ENCODE measurements at regions not wholly inside any gene's neighbourhood (a gene's known extent, or its start where the extent isn't known, plus 50 kb on each side); places are given as distances from the start of the nearest gene placed in this dataset.

GRCh38 chr9:73459817-73460216 is 308.2 kb downstream of the ANXA1 start:
- no peak for DNase-seq (ENCODE audit: low read depth, low spot score)

GRCh38 chr9:73468716-73469115 is 317.1 kb downstream of the ANXA1 start:
- DNase-seq (ENCODE audit: low read depth, low spot score) = no peak

- DNase-seq (ENCODE audit: low read depth, low spot score) = peak; percentile 56
Observed at GRCh38 chr9:73470766-73471165, 319.1 kb downstream of the ANXA1 start.

- no peak for DNase-seq (ENCODE audit: low read depth, low spot score)
Observed at GRCh38 chr9:73474002-73474600, 322.4 kb downstream of the ANXA1 start.

- DNase-seq (ENCODE audit: low read depth, low spot score) = no peak
Observed at GRCh38 chr9:73474625-73475024, 323.0 kb downstream of the ANXA1 start.

GRCh38 chr9:73494894-73495293 is 343.2 kb downstream of the ANXA1 start:
- no peak for DNase-seq (ENCODE audit: low read depth, low spot score)

- no peak for DNase-seq (ENCODE audit: low read depth, low spot score)
Observed at GRCh38 chr9:73497796-73498195, 346.1 kb downstream of the ANXA1 start.

- no peak for DNase-seq (ENCODE audit: low read depth, low spot score)
Observed at GRCh38 chr9:73515216-73515615, 363.6 kb downstream of the ANXA1 start.

- no peak for DNase-seq (ENCODE audit: low read depth, low spot score)
Observed at GRCh38 chr9:73523391-73523790, 371.7 kb downstream of the ANXA1 start.

GRCh38 chr9:73525350-73525749 is 373.7 kb downstream of the ANXA1 start:
- DNase-seq (ENCODE audit: low read depth, low spot score) = no peak

GRCh38 chr9:73527521-73527920 is 375.9 kb downstream of the ANXA1 start:
- no peak for DNase-seq (ENCODE audit: low read depth, low spot score)

- no peak for DNase-seq (ENCODE audit: low read depth, low spot score)
Observed at GRCh38 chr9:73528926-73529325, 377.3 kb downstream of the ANXA1 start.

- no peak for DNase-seq (ENCODE audit: low read depth, low spot score)
Observed at GRCh38 chr9:73529666-73530065, 378.0 kb downstream of the ANXA1 start.

GRCh38 chr9:73531051-73531532 is 379.4 kb downstream of the ANXA1 start:
- DNase-seq (ENCODE audit: low read depth, low spot score) = no peak

GRCh38 chr9:73531658-73532057 is 380.0 kb downstream of the ANXA1 start:
- DNase-seq (ENCODE audit: low read depth, low spot score) = no peak

GRCh38 chr9:73532985-73533384 is 381.3 kb downstream of the ANXA1 start:
- no peak for DNase-seq (ENCODE audit: low read depth, low spot score)

GRCh38 chr9:73536403-73536802 is 384.7 kb downstream of the ANXA1 start:
- no peak for DNase-seq (ENCODE audit: low read depth, low spot score)

- no peak for DNase-seq (ENCODE audit: low read depth, low spot score)
Observed at GRCh38 chr9:73537561-73537960, 385.9 kb downstream of the ANXA1 start.

- DNase-seq (ENCODE audit: low read depth, low spot score) = no peak
Observed at GRCh38 chr9:73539881-73540390, 388.3 kb downstream of the ANXA1 start.

GRCh38 chr9:73541923-73542322 is 390.3 kb downstream of the ANXA1 start:
- DNase-seq (ENCODE audit: low read depth, low spot score) = no peak

- DNase-seq (ENCODE audit: low read depth, low spot score) = no peak
Observed at GRCh38 chr9:73543727-73544126, 392.1 kb downstream of the ANXA1 start.

GRCh38 chr9:73548201-73548600 is 396.5 kb downstream of the ANXA1 start:
- DNase-seq (ENCODE audit: low read depth, low spot score) = no peak

GRCh38 chr9:73549991-73550390 is 398.3 kb downstream of the ANXA1 start:
- DNase-seq (ENCODE audit: low read depth, low spot score) = no peak

GRCh38 chr9:73553295-73553694 is 401.6 kb downstream of the ANXA1 start:
- DNase-seq (ENCODE audit: low read depth, low spot score) = no peak
